ENCODE measurements at regions not wholly inside any gene's neighbourhood (a gene's known extent, or its start where the extent isn't known, plus 50 kb on each side); places are given as distances from the start of the nearest gene placed in this dataset.

GRCh38 chr18:42281124-42281523, 326.1 kb downstream of the PIK3C3 start:
- Histone ChIP-seq H3K4me1 (replicated peaks) (no peaks in the 10 kb centered on the region), H3K27me3 (replicated peaks; ENCODE audit: insufficient read depth) (no peaks in the 10 kb centered on the region)
- intact Hi-C loops (cut with DNase I): no loop called here

DNA sequence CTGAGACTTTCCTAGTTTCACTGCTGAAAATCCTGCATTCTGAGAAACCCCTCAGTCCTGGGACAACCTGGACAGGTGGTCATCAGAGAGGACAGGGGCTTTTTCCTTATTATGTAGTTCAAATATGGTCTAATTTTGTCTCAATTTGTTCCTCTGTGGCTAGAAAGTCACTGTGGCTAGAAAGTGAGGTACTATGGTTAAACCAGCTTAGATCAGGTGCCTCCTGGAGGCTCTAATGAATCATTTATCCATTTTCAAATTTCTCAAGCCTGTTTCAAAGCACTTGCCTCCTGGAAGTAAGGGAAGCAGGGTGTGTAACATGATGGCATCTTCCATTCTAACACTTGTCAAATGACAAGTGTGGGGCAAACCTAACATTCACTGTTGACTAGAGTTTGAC, 326.8 kb downstream of the PIK3C3 start:
- TF ChIP-seq POLR2AphosphoS5 (IDR thresholded peaks at IDR 0.05) (no peak), POLR2A (IDR thresholded peaks at IDR 0.05) (no peak)
- TF ChIP-seq, protein P1, sequence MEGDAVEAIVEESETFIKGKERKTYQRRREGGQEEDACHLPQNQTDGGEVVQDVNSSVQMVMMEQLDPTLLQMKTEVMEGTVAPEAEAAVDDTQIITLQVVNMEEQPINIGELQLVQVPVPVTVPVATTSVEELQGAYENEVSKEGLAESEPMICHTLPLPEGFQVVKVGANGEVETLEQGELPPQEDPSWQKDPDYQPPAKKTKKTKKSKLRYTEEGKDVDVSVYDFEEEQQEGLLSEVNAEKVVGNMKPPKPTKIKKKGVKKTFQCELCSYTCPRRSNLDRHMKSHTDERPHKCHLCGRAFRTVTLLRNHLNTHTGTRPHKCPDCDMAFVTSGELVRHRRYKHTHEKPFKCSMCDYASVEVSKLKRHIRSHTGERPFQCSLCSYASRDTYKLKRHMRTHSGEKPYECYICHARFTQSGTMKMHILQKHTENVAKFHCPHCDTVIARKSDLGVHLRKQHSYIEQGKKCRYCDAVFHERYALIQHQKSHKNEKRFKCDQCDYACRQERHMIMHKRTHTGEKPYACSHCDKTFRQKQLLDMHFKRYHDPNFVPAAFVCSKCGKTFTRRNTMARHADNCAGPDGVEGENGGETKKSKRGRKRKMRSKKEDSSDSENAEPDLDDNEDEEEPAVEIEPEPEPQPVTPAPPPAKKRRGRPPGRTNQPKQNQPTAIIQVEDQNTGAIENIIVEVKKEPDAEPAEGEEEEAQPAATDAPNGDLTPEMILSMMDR (IDR thresholded peaks at IDR 0.05): no peak
- no peaks in the 10 kb centered on the region for H3K36me3 ChIP-seq
- H3K27me3 ChIP-seq (replicated peaks; ENCODE audit: insufficient read depth): no peaks in the 10 kb centered on the region
- no peaks in the 10 kb centered on the region for H3K4me1 ChIP-seq (replicated peaks)
- no peak overlapping the region for H3K4me3 ChIP-seq
- intact Hi-C loops (cut with DNase I): no loop called here
- H3K9me3 ChIP-seq: no peaks in the 10 kb centered on the region
- no peak overlapping the region for H3K27ac ChIP-seq
- no peak for DNase-seq (ENCODE audit: low spot score)

More at GRCh38 chr18:42281124-42281523, 326.1 kb downstream of the PIK3C3 start:
- TF ChIP-seq POLR2AphosphoS5 (IDR thresholded peaks at IDR 0.05): no peak
- TF ChIP-seq, protein P1 (IDR thresholded peaks at IDR 0.05): no peak
- no peak for TF ChIP-seq POLR2A (IDR thresholded peaks at IDR 0.05)
- no peak overlapping the region for H3K4me3 ChIP-seq
- H3K36me3 ChIP-seq: no peaks in the 10 kb centered on the region
- DNase-seq (ENCODE audit: low spot score): no peak
- H3K27ac ChIP-seq: no peak overlapping the region
- no peaks in the 10 kb centered on the region for H3K9me3 ChIP-seq

DNA sequence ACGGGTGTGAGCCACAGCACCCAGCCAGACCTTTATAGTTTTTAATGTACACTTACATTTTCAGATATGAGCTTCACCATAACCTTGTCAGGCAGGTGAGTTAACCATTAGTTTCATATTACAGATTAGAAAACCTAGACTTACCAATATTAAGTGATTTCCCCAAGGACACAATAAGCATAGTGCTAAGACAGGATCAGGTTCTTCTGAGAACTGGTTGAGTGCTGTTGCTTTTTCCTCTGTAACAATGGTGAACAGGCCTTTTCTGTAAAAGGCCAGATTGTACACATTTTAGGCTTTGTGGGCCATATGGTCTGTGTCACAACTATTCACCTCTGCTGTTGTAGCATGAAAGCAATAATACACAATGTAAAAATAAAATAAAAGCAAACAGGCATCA, 332.0 kb downstream of the PIK3C3 start:
- Histone ChIP-seq H3K36me3 (no peaks in the 10 kb centered on the region), H3K27me3 (replicated peaks; ENCODE audit: insufficient read depth) (no peaks in the 10 kb centered on the region), H3K27ac (no peak overlapping the region), H3K4me1 (replicated peaks) (no peaks in the 10 kb centered on the region), H3K4me3 (no peak overlapping the region), H3K9me3 (no peaks in the 10 kb centered on the region)
- TF ChIP-seq POLR2A (IDR thresholded peaks at IDR 0.05) (no peak), POLR2AphosphoS5 (IDR thresholded peaks at IDR 0.05) (no peak)
- TF ChIP-seq, protein P1 (IDR thresholded peaks at IDR 0.05): no peak
- WGBS: 90% methylated on average over 1 of the region's 1 CpG
- no peak for DNase-seq (ENCODE audit: low spot score)
- intact Hi-C loops (cut with DNase I): no loop called here

DNA sequence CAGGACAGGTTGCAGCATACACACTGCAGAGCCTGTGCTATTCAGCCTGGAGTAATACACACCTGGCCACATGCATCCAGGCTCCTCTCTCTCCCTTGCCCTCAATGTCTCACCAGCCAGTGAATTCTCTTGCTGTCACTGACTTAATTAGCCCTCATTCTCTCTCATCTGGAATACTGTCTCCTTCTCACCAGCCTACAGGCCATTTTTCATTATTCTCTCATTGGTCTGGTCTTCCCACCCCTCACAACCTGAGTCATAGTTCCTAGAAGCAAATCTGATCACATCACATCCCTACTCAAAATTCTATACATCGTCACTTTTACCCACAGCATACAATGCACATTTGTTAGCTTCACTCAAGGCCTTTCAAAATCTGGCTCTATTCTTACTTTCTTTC, 333.1 kb downstream of the PIK3C3 start:
- Histone ChIP-seq H3K9me3 (no peaks in the 10 kb centered on the region), H3K4me3 (no peak overlapping the region), H3K27ac (no peak overlapping the region), H3K4me1 (replicated peaks) (no peaks in the 10 kb centered on the region), H3K36me3 (no peaks in the 10 kb centered on the region), H3K27me3 (replicated peaks; ENCODE audit: insufficient read depth) (no peaks in the 10 kb centered on the region)
- WGBS: 88% methylated on average over 1 of the region's 1 CpG
- no peak for DNase-seq (ENCODE audit: low spot score)
- intact Hi-C loops (cut with DNase I): no loop called here
- TF ChIP-seq POLR2A (IDR thresholded peaks at IDR 0.05) (no peak), POLR2AphosphoS5 (IDR thresholded peaks at IDR 0.05) (no peak)
- TF ChIP-seq, protein P1 (IDR thresholded peaks at IDR 0.05): no peak

GRCh38 chr18:42289526-42289925, 334.5 kb downstream of the PIK3C3 start:
- Histone ChIP-seq H3K27me3 (replicated peaks; ENCODE audit: insufficient read depth) (no peaks in the 10 kb centered on the region), H3K4me3 (no peak overlapping the region), H3K36me3 (no peaks in the 10 kb centered on the region), H3K9me3 (no peaks in the 10 kb centered on the region), H3K4me1 (replicated peaks) (no peaks in the 10 kb centered on the region), H3K27ac (no peak overlapping the region)
- intact Hi-C loops (cut with DNase I): no loop called here
- TF ChIP-seq POLR2AphosphoS5 (IDR thresholded peaks at IDR 0.05) (no peak), POLR2A (IDR thresholded peaks at IDR 0.05) (no peak)
- TF ChIP-seq, protein P1 (IDR thresholded peaks at IDR 0.05): no peak
- DNase-seq (ENCODE audit: low spot score): no peak
- WGBS: 82% methylated on average over 4 of the region's 4 CpGs
